ENCODE measurements at regions not wholly inside any gene's neighbourhood (a gene's known extent, or its start where the extent isn't known, plus 50 kb on each side); places are given as distances from the start of the nearest gene placed in this dataset.

DNA sequence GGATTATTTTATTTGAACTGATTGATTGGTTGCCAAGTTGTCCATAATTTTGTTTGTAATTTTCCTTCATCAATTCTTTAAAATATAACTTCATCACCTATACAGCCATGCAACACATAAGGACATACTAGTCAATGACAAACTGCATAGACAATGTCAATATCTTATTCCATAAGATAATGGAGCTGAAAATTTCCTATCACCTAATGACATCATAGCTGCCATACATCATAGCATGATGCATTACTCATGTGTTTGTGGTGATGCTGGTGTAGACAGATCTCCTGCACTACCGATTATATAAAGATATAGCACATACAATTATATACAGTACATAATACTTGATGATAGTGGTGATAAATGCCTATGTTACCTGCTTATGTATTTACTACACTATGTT, 369.8 kb upstream of the NT5C1B start:
- intact Hi-C loops (cut with DNase I): no loop called here
- 89 to 94% (median 91%) methylated on average over 1 of the region's 1 CpG for WGBS, 3 donors
- no peak overlapping the region for H3K27ac ChIP-seq
- no peaks in the 10 kb centered on the region for H3K9me3 ChIP-seq
- no peaks in the 10 kb centered on the region for H3K4me1 ChIP-seq (ENCODE audit: insufficient read depth)
- H3K27me3 ChIP-seq: no peaks in the 10 kb centered on the region
- no peak overlapping the region for H3K4me3 ChIP-seq
- no peaks in the 10 kb centered on the region for H3K36me3 ChIP-seq
- TF ChIP-seq, protein P1, sequence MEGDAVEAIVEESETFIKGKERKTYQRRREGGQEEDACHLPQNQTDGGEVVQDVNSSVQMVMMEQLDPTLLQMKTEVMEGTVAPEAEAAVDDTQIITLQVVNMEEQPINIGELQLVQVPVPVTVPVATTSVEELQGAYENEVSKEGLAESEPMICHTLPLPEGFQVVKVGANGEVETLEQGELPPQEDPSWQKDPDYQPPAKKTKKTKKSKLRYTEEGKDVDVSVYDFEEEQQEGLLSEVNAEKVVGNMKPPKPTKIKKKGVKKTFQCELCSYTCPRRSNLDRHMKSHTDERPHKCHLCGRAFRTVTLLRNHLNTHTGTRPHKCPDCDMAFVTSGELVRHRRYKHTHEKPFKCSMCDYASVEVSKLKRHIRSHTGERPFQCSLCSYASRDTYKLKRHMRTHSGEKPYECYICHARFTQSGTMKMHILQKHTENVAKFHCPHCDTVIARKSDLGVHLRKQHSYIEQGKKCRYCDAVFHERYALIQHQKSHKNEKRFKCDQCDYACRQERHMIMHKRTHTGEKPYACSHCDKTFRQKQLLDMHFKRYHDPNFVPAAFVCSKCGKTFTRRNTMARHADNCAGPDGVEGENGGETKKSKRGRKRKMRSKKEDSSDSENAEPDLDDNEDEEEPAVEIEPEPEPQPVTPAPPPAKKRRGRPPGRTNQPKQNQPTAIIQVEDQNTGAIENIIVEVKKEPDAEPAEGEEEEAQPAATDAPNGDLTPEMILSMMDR (IDR thresholded peaks at IDR 0.05): no peak
- no peak for TF ChIP-seq EP300 (IDR thresholded peaks at IDR 0.05)
- no peak for TF ChIP-seq POLR2A (IDR thresholded peaks at IDR 0.05)
- no peak for DNase-seq

DNA sequence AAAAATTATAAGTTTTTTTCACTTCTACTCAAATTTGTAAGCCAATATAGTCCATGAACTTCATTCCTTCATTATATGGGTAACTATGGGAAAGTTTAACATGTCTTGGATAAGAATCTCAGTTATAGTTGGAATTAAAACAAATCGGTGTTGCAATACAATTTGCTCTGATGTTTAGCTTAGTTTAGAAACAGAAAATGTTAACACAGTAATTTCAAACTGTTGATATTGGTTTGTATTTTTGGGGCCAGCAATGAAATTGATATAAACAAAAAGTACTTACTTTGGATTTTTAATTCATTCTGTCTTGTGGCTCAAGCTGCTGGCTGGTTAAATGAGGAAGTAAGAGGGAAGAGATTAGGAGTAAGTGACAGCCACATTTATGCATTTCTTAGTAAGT, 368.5 kb upstream of the NT5C1B start:
- Histone ChIP-seq H3K27me3 (no peaks in the 10 kb centered on the region), H3K27ac (no peak overlapping the region), H3K4me3 (no peak overlapping the region), H3K9me3 (no peaks in the 10 kb centered on the region), H3K36me3 (no peaks in the 10 kb centered on the region), H3K4me1 (ENCODE audit: insufficient read depth) (no peaks in the 10 kb centered on the region)
- WGBS, 3 donors: 22 to 58% (median 58%) methylated on average over 1 of the region's 1 CpG
- intact Hi-C loops (cut with DNase I): no loop called here
- TF ChIP-seq EP300 (IDR thresholded peaks at IDR 0.05) (no peak), POLR2A (IDR thresholded peaks at IDR 0.05) (no peak)
- TF ChIP-seq, protein P1 (IDR thresholded peaks at IDR 0.05): no peak
- DNase-seq: no peak

DNA sequence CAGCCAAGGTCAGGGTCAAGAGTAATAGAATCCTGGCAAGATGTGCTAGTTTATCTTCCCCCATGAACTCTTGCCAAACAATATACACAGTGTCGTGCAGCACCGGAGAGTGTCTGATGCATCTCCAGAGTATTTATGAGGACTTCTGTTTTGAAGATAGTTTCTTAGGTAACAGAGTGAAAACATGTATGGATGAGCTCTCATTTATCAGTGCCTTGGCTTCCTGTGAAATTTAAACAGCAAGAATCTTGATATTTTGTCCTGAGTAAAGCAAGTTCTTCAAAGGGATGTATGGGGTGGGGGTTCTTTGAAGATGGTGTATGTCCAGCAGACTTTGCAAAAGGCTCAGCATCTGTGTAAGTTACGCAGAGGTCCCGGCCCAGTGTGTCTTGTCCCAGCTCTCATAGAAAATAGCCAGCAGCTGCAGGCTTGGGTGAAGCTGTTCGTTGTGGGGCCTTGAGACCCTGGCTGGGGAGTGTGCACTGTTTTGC, 361.0 kb upstream of the NT5C1B start:
- peak in 2 of 5 donors; percentile 13 for DNase-seq
- WGBS, 3 donors: 8 to 20% (median 17%) methylated on average over 5 of the region's 5 CpGs
- H3K27ac ChIP-seq: no peak overlapping the region
- peaks cover 3% of the 10 kb centered on the region for H3K4me1 ChIP-seq (ENCODE audit: insufficient read depth)
- intact Hi-C loops (cut with DNase I): no loop called here
- H3K27me3 ChIP-seq: no peaks in the 10 kb centered on the region
- H3K36me3 ChIP-seq: no peaks in the 10 kb centered on the region
- H3K9me3 ChIP-seq: no peaks in the 10 kb centered on the region
- no peak overlapping the region for H3K4me3 ChIP-seq
- TF ChIP-seq, protein P1 (IDR thresholded peaks at IDR 0.05): no peak
- TF ChIP-seq POLR2A (IDR thresholded peaks at IDR 0.05) (no peak), EP300 (IDR thresholded peaks at IDR 0.05) (no peak)

DNA sequence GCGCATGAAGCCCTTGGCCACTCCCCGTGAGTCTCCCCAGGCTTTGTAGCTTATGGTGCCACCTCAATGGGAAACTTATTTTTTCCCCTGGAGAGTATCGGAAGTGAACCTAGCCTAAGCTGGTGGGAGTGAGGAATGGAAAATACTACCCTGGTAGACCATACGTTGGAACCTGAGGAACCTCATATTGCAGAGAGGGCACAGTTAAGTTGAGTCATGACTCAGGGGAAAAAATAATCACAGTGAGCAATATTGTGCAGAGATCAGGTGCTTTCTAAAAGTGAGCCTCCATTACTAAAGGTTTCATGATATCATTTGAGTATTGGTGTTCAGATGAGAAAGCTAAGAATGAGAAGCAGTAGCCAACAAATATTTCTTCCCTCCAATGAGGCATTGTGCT, 360.5 kb upstream of the NT5C1B start:
- 72 to 80% (median 78%) methylated on average over 4 of the region's 4 CpGs for WGBS, 3 donors
- no peak for DNase-seq
- H3K36me3 ChIP-seq: no peaks in the 10 kb centered on the region
- H3K27me3 ChIP-seq: no peaks in the 10 kb centered on the region
- no peak overlapping the region for H3K27ac ChIP-seq
- TF ChIP-seq POLR2A (IDR thresholded peaks at IDR 0.05) (no peak), EP300 (IDR thresholded peaks at IDR 0.05) (no peak)
- TF ChIP-seq, protein P1 (IDR thresholded peaks at IDR 0.05): no peak
- H3K9me3 ChIP-seq: no peaks in the 10 kb centered on the region
- H3K4me3 ChIP-seq: no peak overlapping the region
- H3K4me1 ChIP-seq (ENCODE audit: insufficient read depth): peaks cover 3% of the 10 kb centered on the region
- intact Hi-C loops (cut with DNase I): no loop called here

All from ovary (tissue), 7 donors.